Fibroblast of peridontal ligament (primary cell): ENCODE measurements at regions not wholly inside any gene's neighbourhood (a gene's known extent, or its start where the extent isn't known, plus 50 kb on each side); places are given as distances from the start of the nearest gene placed in this dataset.

ENCODE experiments used
- DNase-seq: peaks from one replicate; pipeline ENCODE4 v3.0.0-alpha.2; 2010; ENCODE audit errors: extremely low read depth

GRCh38 chr2:15793078-15793913, 147.1 kb upstream of the MYCN start:
- no peak for DNase-seq

- DNase-seq = no peak
These were observed 146.4 kb upstream of the MYCN start for GRCh38 chr2:15793978-15794377.

GRCh38 chr2:15794608-15795134, 145.7 kb upstream of the MYCN start:
- no peak for DNase-seq

GRCh38 chr2:15795426-15795825, 144.9 kb upstream of the MYCN start:
- DNase-seq = no peak

GRCh38 chr2:15796167-15796942, 144.0 kb upstream of the MYCN start:
- no peak for DNase-seq

- no peak for DNase-seq
These were observed 143.0 kb upstream of the MYCN start for GRCh38 chr2:15797231-15797938.

- no peak for DNase-seq
These were observed 142.4 kb upstream of the MYCN start for GRCh38 chr2:15797939-15798281.

GRCh38 chr2:15798701-15799431, 141.5 kb upstream of the MYCN start:
- no peak for DNase-seq

GRCh38 chr2:15799432-15799827, 140.9 kb upstream of the MYCN start:
- no peak for DNase-seq

GRCh38 chr2:15800495-15801329, 139.6 kb upstream of the MYCN start:
- DNase-seq = no peak

- DNase-seq = no peak
These were observed 138.9 kb upstream of the MYCN start for GRCh38 chr2:15801439-15801838.

GRCh38 chr2:15801904-15802303, 138.4 kb upstream of the MYCN start:
- no peak for DNase-seq

- no peak for DNase-seq
These were observed 137.4 kb upstream of the MYCN start for GRCh38 chr2:15802657-15803542.

- DNase-seq = no peak
These were observed 136.7 kb upstream of the MYCN start for GRCh38 chr2:15803543-15804245.

GRCh38 chr2:15804246-15804619, 136.1 kb upstream of the MYCN start:
- DNase-seq = no peak

GRCh38 chr2:15804691-15805090, 135.7 kb upstream of the MYCN start:
- DNase-seq = no peak

GRCh38 chr2:15805206-15805605, 135.1 kb upstream of the MYCN start:
- no peak for DNase-seq

- no peak for DNase-seq
These were observed 134.6 kb upstream of the MYCN start for GRCh38 chr2:15805772-15806171.

GRCh38 chr2:15806801-15807417, 133.4 kb upstream of the MYCN start:
- DNase-seq = no peak
